NCI-H748 treated with DMSO at 0.1 percent for 48 hours (cell line): ENCODE measurements at regions not wholly inside any gene's neighbourhood (a gene's known extent, or its start where the extent isn't known, plus 50 kb on each side); places are given as distances from the start of the nearest gene placed in this dataset.
"Not testable (repeated sequence)": the region's sequence is repeated elsewhere in the genome, so short reads cannot be mapped to it uniquely, and the experiment has no call there.

Experiments
- DNase-seq: peaks from one replicate; lab custom pipeline; 2025; lab: John Stamatoyannopoulos, UW

- DNase-seq, result no peak
These were observed 302.4 kb upstream of the FAM174A start for GRCh38 chr5:100232736-100233135.

GRCh38 chr5:100188778-100189177 lies 346.4 kb upstream of the FAM174A start:
- no peak for DNase-seq

DNA sequence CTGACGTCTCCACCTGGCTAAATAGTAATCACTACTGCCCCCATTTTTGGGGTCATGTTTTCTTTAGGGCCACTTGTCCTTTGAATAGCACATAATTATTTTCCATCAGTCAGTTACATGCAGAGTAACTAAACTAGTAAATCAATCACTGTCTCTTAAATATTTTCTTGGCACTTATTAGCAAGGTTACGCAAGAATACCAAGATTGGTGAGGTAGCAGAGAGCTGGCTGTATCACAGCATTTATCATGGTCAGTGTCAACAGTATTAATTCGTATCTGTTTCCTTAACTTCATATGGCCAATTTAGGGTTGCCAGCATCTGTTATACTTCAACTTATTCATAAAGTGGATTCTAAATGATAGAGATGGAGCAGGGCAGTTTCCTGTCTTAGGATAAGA lies 346.8 kb upstream of the FAM174A start:
- no peak for DNase-seq

DNA sequence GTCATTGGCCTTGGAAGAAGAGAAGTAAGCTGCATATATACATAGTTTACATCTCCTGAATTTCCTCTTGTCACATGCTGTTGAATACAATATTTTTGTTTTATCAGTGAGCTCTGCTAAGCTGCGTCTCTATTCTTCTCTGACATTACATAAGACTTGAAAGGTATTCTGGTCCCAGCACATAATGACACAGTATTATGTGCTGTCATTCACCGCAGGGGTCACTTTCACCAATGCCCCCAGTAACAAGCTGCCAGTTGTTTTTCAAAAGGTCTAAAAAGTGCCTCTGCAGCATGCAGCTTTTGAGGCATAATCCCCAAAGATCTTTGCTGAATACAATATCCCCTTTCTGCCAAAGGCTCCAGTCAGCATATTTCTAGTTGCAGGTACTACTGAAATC lies 349.0 kb upstream of the FAM174A start:
- no peak for DNase-seq

DNA sequence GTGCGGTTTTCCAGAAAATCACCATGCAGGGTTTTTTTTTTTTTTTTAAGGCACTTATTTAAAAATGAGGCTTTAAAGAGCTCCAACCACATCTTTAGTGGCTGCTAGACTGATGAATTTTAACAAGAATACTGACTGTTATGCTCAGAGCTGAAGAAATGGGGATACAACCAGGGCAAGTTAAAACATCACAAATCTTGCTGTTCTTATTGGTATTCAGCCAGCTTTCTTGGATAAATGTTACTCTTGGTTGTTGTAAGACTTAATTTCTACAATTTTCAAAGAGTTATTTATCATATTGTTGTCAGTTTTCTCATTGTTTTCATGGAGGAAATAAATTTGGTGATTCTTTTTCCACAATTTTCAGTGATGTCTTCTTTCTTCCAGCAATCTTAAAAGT lies 352.8 kb upstream of the FAM174A start:
- no peak for DNase-seq

GRCh38 chr5:100175346-100175745 lies 359.8 kb upstream of the FAM174A start:
- DNase-seq, result no peak

GRCh38 chr5:100165309-100165708 lies 369.9 kb upstream of the FAM174A start:
- DNase-seq, result no peak

GRCh38 chr5:100161868-100162267 lies 373.3 kb upstream of the FAM174A start:
- DNase-seq, result no peak

- no peak for DNase-seq
These were observed 378.1 kb upstream of the FAM174A start for GRCh38 chr5:100157066-100157465.

DNA sequence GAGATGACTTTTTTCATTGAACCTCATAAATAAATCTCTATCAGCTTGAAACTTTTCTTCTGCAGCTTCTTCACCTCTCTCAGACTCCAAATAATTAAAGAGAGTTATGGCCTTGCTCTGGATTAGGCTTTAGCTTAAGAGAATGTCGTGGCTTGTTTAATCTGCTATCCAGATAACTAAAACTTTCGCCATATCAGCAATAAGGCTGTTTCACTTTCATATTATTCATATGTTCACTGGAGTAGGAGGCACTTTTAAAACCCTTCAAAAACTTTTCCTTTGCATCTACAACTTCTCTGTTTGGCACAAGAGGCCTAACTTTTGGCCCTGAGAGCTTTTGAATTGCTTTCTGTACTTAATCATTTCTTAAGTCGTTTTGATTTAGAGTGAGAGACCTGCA lies 386.9 kb upstream of the FAM174A start:
- no peak for DNase-seq

DNA sequence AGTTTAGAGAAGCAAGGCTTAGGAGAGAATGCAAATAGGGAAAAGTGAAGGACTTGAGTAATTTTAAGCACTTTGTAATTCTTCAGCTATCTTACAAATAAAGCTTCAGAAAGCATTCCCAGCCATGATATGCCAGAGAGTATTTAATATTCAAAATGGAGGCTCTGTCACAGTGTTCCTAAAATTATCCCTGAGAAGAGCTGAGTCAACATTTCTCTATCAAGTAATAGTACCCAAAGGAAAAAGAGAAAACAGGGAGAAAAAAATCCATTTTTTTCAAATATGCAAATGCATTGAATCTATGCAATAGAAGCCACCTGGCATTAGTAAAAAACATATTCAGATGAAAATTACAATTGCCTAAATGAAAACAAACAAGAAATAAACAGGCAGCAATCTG lies 392.6 kb upstream of the FAM174A start:
- no peak for DNase-seq

DNA sequence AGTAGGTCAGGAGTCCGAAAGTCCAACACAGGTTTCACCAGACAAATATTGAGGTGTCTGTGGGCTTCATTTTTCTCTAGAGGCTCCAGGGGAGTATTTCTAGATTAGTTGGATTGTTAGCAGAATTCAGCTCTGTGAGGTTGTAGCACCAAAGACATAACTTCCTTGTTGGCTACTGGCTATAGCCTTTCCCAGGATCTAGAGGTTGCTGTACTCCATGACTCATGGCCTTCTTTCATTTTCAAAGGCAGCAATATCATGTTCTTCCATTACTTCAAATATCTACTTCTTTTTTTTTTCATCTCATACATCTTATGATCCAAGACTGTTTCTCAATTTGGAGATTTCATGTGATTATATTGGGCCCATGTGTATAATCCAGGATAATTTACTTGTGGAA lies 404.0 kb upstream of the FAM174A start:
- DNase-seq, result no peak

DNA sequence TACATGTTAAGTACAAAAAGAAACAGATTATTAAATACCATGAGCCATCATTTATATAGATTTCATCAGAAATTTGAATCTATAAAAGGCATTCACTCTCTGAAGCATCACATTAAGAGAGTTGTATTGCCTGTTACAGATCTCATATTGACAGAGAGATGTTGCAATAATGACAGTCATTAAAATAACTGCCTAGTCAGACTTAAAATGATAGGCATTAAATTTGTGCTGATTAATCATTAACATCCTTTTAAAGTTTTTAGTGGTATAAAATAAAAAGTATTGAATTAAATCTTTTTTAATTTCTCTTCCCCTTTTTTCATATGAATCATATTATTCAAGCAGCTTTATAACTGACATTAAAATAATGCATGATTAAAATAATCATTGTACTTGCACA lies 404.9 kb upstream of the FAM174A start:
- no peak for DNase-seq

DNA sequence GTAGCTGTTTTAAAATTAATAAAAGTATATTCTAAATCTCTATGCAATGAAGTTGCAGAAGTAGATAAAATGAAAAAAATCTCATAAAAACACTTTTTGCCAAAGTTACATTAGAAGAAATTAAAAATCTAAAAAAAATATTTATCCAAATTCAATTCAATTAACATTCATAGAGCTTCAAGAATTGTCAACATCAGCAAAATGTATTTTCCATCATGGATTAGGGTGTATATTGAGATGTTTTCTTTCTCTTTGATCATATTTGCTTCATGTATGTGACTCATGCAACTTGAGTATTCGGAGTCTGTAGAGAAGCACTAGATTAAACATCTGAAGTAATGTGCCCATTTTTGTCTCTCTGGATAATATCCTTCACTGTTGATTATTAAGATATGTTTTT lies 415.3 kb upstream of the FAM174A start:
- no peak for DNase-seq

DNA sequence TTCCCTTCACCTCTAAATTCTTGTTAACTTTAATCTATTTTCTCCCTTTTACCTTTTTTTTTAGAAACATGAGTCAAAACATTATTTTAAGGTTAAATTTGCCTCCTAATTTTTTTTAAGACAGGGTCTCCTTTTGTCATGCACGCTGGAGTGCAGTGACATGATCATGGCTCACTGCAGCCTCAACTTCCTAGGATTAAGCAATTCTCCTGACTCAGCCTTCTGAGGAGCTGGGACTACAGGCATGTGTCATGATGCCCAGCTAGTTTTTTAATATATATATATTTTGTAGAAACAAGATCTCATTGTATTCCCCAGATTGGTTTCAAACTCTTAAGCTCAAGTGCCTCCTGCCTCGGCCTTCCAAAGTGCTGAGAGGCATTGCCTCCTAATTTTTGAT lies 424.7 kb upstream of the FAM174A start:
- no peak for DNase-seq

DNA sequence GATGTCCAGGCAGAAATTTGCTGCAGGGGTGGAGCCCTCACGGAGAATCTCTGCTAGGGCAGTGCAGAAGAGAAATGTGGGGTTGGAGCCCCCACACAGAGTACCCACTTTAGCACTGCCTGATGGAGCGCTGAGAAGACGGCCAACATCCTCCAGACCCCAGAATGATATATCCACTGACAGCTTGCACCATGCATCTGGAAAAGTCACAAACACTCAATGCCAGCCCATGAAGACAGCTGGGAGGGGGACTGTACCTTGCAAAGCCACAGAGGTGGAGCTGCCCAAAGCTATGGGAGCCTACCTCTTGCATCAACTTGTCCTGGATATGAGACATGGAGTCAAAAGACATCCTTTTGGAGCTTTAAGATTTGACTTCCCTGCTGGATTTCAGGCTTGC lies 426.3 kb upstream of the FAM174A start:
- DNase-seq, result no peak

DNA sequence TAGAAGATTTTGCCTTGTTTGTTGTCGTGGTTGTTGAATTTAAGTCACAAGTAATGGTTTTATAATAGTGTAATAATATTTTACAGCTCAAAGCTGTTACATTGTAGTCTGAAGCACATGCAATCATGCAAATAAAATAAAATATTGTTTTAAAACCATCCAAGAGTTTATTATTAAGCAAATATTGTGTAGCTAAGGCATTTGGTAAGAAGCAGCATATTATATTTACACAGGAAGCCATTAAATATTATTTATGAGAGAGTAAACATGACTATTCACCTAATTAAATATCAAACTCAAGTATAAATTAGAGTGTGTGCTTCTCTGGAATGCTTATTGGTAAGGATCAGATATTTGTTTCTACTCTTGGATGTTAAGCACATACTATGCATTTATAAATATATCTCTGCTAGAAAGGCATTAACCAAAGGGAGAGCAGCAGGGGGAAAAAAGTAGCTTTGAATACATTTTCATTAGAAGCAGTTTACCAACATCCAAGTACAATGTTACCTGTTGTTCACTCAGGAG lies 431.5 kb upstream of the FAM174A start:
- not testable (repeated sequence) for DNase-seq

- not testable (repeated sequence) for DNase-seq
These were observed 433.7 kb upstream of the FAM174A start for GRCh38 chr5:100101466-100101865.

GRCh38 chr5:100096328-100096727 lies 438.8 kb upstream of the FAM174A start:
- DNase-seq, result not testable (repeated sequence)

DNA sequence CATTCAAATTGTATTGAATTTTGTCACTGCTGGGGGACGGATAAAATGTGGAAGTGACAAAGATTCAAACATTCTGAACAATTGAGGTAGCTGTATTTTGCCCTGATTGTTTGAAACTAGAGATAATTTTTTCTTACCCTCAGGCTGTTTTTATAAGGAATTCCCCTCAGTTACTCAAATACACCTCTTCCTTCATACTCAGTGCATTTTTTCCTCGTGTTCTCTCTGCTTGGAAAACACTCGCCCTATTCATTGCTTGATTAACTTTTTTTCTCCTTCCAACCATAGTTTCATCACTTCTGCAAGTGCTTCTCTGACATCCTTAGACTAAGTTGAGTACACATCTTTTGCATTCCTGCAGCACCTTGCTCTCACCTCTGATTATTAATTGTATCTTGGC lies 454.5 kb upstream of the FAM174A start:
- DNase-seq, result not testable (repeated sequence)

- not testable (repeated sequence) for DNase-seq
These were observed 456.0 kb upstream of the FAM174A start for GRCh38 chr5:100079163-100079562.

DNA sequence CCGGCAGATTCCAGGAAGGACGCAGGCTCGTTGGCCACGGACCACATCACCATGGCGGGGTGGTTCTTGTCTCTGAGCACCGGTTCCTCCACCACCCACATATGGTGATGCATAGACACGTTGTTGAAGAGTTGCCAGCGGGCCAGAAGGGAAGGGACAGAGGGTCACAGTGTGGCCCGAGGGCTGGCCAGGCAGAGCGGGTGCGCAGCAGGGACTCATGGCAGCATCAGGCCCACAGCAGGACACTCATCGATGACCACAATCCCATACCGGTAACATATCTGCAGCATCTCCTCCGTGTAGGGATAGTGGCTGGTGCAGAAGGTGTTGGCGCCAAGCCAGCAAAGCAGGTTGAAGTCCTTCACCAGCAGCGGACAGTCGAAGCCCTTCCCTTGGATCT lies 469.2 kb upstream of the FAM174A start:
- not testable (repeated sequence) for DNase-seq

DNA sequence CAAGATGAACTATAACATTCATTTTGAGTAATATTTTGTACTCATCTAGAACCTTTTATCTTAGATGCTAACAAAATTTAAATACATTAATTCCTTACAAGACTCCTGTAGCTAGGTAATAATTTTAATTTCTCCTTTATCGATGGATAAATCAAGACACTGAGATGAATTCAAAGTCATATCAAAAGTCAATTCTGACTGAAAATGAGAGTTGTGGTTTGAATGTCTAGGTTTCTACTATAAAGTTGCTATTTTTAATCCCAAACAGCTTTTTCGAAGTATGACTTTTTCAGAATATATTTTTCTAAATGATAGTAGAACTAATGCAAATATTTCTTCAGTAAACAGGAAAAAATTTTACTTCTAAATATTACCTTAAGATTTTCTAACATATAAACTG lies 491.7 kb upstream of the FAM174A start:
- DNase-seq, result no peak

GRCh38 chr5:100026606-100027005 lies 508.6 kb upstream of the FAM174A start:
- no peak for DNase-seq

GRCh38 chr5:100023536-100023935 lies 511.6 kb upstream of the FAM174A start:
- no peak for DNase-seq
